ENCODE measurements at regions not wholly inside any gene's neighbourhood (a gene's known extent, or its start where the extent isn't known, plus 50 kb on each side); places are given as distances from the start of the nearest gene placed in this dataset.

DNA sequence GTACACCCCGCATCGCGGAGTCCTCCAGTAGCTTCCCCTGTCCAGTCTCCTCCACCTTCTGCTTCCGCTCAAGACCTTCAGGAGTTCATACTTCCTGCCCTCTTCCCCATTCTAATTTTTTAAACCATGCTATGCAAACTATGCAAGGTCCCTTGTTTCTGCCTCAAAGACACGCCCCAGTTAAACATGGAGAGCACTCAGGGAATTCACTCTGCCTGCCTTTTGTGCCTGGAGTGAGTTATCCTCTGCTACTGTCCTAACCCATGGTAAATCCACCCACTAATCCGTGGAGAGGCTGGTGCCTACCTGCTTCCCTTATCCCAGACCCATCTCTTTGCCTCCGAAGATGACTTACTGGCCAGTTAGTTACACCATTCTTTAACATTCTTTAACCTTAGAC, 473.7 kb upstream of the JARID2 start:
- Mint-ChIP-seq H3K9me3 (peaks cover 2 to 5% of the 10 kb centered on the region in 2 experiments; a peak in 3 of 5 replicates), H3K27me3 (ENCODE audit: low read depth) (no peaks in the 10 kb centered on the region), H3K4me1 (peaks cover 17 to 21% of the 10 kb centered on the region in 2 experiments), H3K27ac (peak overlapping the region; percentile 6 to 69 (median 42); a peak in 5 of 7 replicates), H3K4me3 (no peak overlapping the region), H3K36me3 (ENCODE audit: insufficient read depth in 1 of 3, low read depth in 3 of 3) (peaks cover 0 to 7% (median 0%) of the 10 kb centered on the region in 3 experiments; a peak in 3 of 7 replicates)
- Histone ChIP-seq H3K79me1 (ENCODE audit: insufficient read depth, low read depth, low read length, poor library complexity, severe bottlenecking) (no peaks in the 10 kb centered on the region), H3K4me1 (ENCODE audit: insufficient read depth, low read length) (peaks cover 6% of the 10 kb centered on the region; the same call in 1 of the 2 replicates), H3K23ac (ENCODE audit: insufficient read length, low read depth, low read length) (no peak overlapping the region), H2BK15ac (ENCODE audit: low read depth, low read length) (no peak overlapping the region), H2BK20ac (ENCODE audit: low read depth, low read length, poor library complexity, severe bottlenecking) (no peak overlapping the region), H3K4ac (ENCODE audit: low read depth, low read length) (no peak overlapping the region), H4K5ac (ENCODE audit: insufficient read length, low read depth, low read length) (no peak overlapping the region), H3K79me2 (ENCODE audit: insufficient read depth, low read length) (no peaks in the 10 kb centered on the region), H2AFZ (ENCODE audit: low read length) (no peak overlapping the region), H3K27me3 (ENCODE audit: insufficient read depth, low read length) (no peaks in the 10 kb centered on the region), H3K14ac (ENCODE audit: insufficient read depth, low read length) (no peak overlapping the region), H3T11ph (ENCODE audit: low read length) (no peak overlapping the region), H3K4me2 (ENCODE audit: insufficient read depth, insufficient read length, low read length) (no peak overlapping the region), H4K8ac (replicated peaks; ENCODE audit: insufficient read length, low read depth, low read length) (no peak overlapping the region), H2AK5ac (ENCODE audit: insufficient read length, low read length) (no peak overlapping the region), H3K27ac (ENCODE audit: insufficient read length, low read depth, low read length) (no peak overlapping the region), H3K23me2 (ENCODE audit: insufficient read length, low read depth, low read length, poor library complexity, severe bottlenecking) (no peaks in the 10 kb centered on the region), H2BK5ac (ENCODE audit: insufficient read length, low read length) (no peak overlapping the region), H4K91ac (ENCODE audit: insufficient read length, low read depth, low read length) (no peak overlapping the region), H3K9me3 (ENCODE audit: control insufficient read depth, low read depth, low read length) (no peaks in the 10 kb centered on the region), H2BK120ac (ENCODE audit: low read depth, low read length, poor library complexity, severe bottlenecking) (no peak overlapping the region), H2BK12ac (ENCODE audit: insufficient read length, low read depth, low read length) (no peak overlapping the region), H3K9ac (ENCODE audit: extremely low read depth, insufficient read length, low read length) (no peak overlapping the region), H3K18ac (ENCODE audit: insufficient read length, low read depth, low read length) (no peak overlapping the region), H4K20me1 (ENCODE audit: control insufficient read depth, insufficient read depth, insufficient read length) (no peaks in the 10 kb centered on the region), H3K56ac (ENCODE audit: insufficient read length, low read depth, low read length) (no peak overlapping the region)
- WGBS (ENCODE audit: extremely low coverage, insufficient read length, low lambda C conversion rate) = no CpG with 5 or more reads among the region's 7 CpGs
- TF ChIP-seq CTCF (conservative IDR thresholded peaks at IDR 0.05) = no peak
- peak; percentile 39 for DNase-seq
